Right lung (tissue), 2 donors: ENCODE measurements at regions not wholly inside any gene's neighbourhood (a gene's known extent, or its start where the extent isn't known, plus 50 kb on each side); places are given as distances from the start of the nearest gene placed in this dataset.
"Not testable (repeated sequence)": the region's sequence is repeated elsewhere in the genome, so short reads cannot be mapped to it uniquely, and the experiment has no call there.

Source experiments
- DNase-seq, 2 donors: peaks; one replicate each; pipeline ENCODE4 v3.0.0-alpha.2; 2013

- no peak for DNase-seq
These were observed 241.6 kb downstream of the CDK5RAP2 start for GRCh38 chr9:120338340-120338739.

GRCh38 chr9:120337131-120337530 is 242.8 kb downstream of the CDK5RAP2 start:
- DNase-seq, result no peak

GRCh38 chr9:120336753-120337090 is 243.2 kb downstream of the CDK5RAP2 start:
- DNase-seq, result no peak

GRCh38 chr9:120336021-120336752 is 243.8 kb downstream of the CDK5RAP2 start:
- DNase-seq, result no peak

GRCh38 chr9:120331913-120332312 is 248.1 kb downstream of the CDK5RAP2 start:
- no peak for DNase-seq

GRCh38 chr9:120330031-120330430 is 249.9 kb downstream of the CDK5RAP2 start:
- DNase-seq, result no peak

- no peak for DNase-seq
These were observed 252.6 kb downstream of the CDK5RAP2 start for GRCh38 chr9:120327322-120327721.

GRCh38 chr9:120326049-120326693 is 253.8 kb downstream of the CDK5RAP2 start:
- no peak for DNase-seq

- DNase-seq, result no peak
These were observed 254.8 kb downstream of the CDK5RAP2 start for GRCh38 chr9:120324996-120325642.

- DNase-seq, result no peak
These were observed 255.5 kb downstream of the CDK5RAP2 start for GRCh38 chr9:120324461-120324860.

- DNase-seq, result no peak
These were observed 256.8 kb downstream of the CDK5RAP2 start for GRCh38 chr9:120323125-120323524.

- DNase-seq, result no peak
These were observed 260.5 kb downstream of the CDK5RAP2 start for GRCh38 chr9:120319452-120319851.

- no peak for DNase-seq
These were observed 264.8 kb downstream of the CDK5RAP2 start for GRCh38 chr9:120315154-120315553.

GRCh38 chr9:120312031-120312430 is 267.9 kb downstream of the CDK5RAP2 start:
- DNase-seq, result no peak

- DNase-seq, result no peak
These were observed 269.9 kb downstream of the CDK5RAP2 start for GRCh38 chr9:120310035-120310434.

- no peak for DNase-seq
These were observed 271.5 kb downstream of the CDK5RAP2 start for GRCh38 chr9:120308495-120308894.

GRCh38 chr9:120307599-120307998 is 272.4 kb downstream of the CDK5RAP2 start:
- no peak for DNase-seq

- DNase-seq, result no peak
These were observed 273.4 kb downstream of the CDK5RAP2 start for GRCh38 chr9:120306561-120306960.

- no peak for DNase-seq
These were observed 273.9 kb downstream of the CDK5RAP2 start for GRCh38 chr9:120306088-120306487.

- DNase-seq, result not testable (repeated sequence)
These were observed 275.1 kb downstream of the CDK5RAP2 start for GRCh38 chr9:120304896-120305295.

- no peak for DNase-seq
These were observed 276.4 kb downstream of the CDK5RAP2 start for GRCh38 chr9:120303519-120303918.

GRCh38 chr9:120299785-120300184 is 280.2 kb downstream of the CDK5RAP2 start:
- no peak for DNase-seq

- DNase-seq, result no peak
These were observed 286.0 kb downstream of the CDK5RAP2 start for GRCh38 chr9:120294003-120294402.
